GM23338 (cell line): ENCODE measurements at regions not wholly inside any gene's neighbourhood (a gene's known extent, or its start where the extent isn't known, plus 50 kb on each side); places are given as distances from the start of the nearest gene placed in this dataset.

Experiments
- CREB1 ChIP-seq: fragments of 250-450 bp; sonication (Bioruptor Pico); IDR thresholded peaks from 2 replicates; pipeline ENCODE4 v1.5.0; 2020; ENCODE audit warnings: low read depth, mild to moderate bottlenecking, moderate library complexity
- CTCF ChIP-seq, 2 experiments: fragments of 200-600 bp in 1 of 2; sonication (generic) in 1 of 2; conservative IDR thresholded peaks; 2 replicates each; pipeline versions ENCODE4 v1.5.1 to v1.6.1; 2016 to 2017; ENCODE audit warnings: antibody characterized with exemption in 2 of 2, low read depth in 2 of 2, mild to moderate bottlenecking in 2 of 2, moderate library complexity in 1 of 2
- EZH2 ChIP-seq: fragments of 200-600 bp; sonication (generic); IDR thresholded peaks from one replicate; pipeline ENCODE4 v1.8.0; 2017; ENCODE audit warnings: antibody characterized with exemption, mild to moderate bottlenecking, low read depth; ENCODE audit not compliant: unreplicated experiment
- EZH2phosphoT487 ChIP-seq: fragments of 200-600 bp; sonication (generic); IDR thresholded peaks from one replicate; pipeline ENCODE4 v1.8.1; 2018; ENCODE audit warnings: antibody characterized with exemption; ENCODE audit not compliant: unreplicated experiment
- JUNB ChIP-seq: IDR thresholded peaks from one replicate; pipeline ENCODE4 v1.6.1; 2016; ENCODE audit warnings: antibody characterized with exemption; ENCODE audit not compliant: unreplicated experiment
- POLR2AphosphoS5 ChIP-seq: IDR thresholded peaks from 2 replicates; pipeline ENCODE4 v1.6.1; 2016; ENCODE audit warnings: antibody characterized with exemption, low read depth
- REST ChIP-seq: IDR thresholded peaks from one replicate; pipeline ENCODE4 v1.6.1; 2018; ENCODE audit warnings: antibody characterized with exemption; ENCODE audit not compliant: unreplicated experiment
- ZNF114 ChIP-seq: fragments of 250-450 bp; sonication (Bioruptor Pico); IDR thresholded peaks from 2 replicates; pipeline ENCODE4 v1.5.0; 2020; ENCODE audit warnings: mild to moderate bottlenecking, moderate library complexity
- ZNF331 ChIP-seq: fragments of 250-450 bp; sonication (Bioruptor Pico); IDR thresholded peaks from 2 replicates; pipeline ENCODE4 v1.5.0; 2020; ENCODE audit warnings: low read depth, mild to moderate bottlenecking, moderate library complexity

- TF ChIP-seq CTCF (conservative IDR thresholded peaks at IDR 0.05; ENCODE audit: low read depth in 2 of 2) (peak; percentile 33 to 55), EZH2 (no peak), EZH2phosphoT487 (no peak), POLR2AphosphoS5 (no peak), REST (no peak), ZNF114 (CRISPR knock-in tag) (no peak), ZNF331 (CRISPR knock-in tag) (no peak), JUNB (no peak), CREB1 (CRISPR knock-in tag) (no peak)
Measured at GRCh38 chr1:29876902-29877301, 640.6 kb downstream of the PTPRU start.
